Fibroblast of skin of right biceps (primary cell): ENCODE measurements at regions not wholly inside any gene's neighbourhood (a gene's known extent, or its start where the extent isn't known, plus 50 kb on each side); places are given as distances from the start of the nearest gene placed in this dataset.

Source experiments
- DNase-seq: peaks from one replicate; pipeline ENCODE4 v3.0.0-alpha.2; 2013

GRCh38 chr5:104774372-104774771 is 1211.8 kb upstream of the NUDT12 start:
- DNase-seq, result no peak

GRCh38 chr5:104764197-104764596 is 1201.6 kb upstream of the NUDT12 start:
- no peak for DNase-seq

GRCh38 chr5:104763216-104763615 is 1200.6 kb upstream of the NUDT12 start:
- DNase-seq, result peak; percentile 12

- no peak for DNase-seq
Measured at GRCh38 chr5:104757915-104758314, 1195.3 kb upstream of the NUDT12 start.

GRCh38 chr5:104755806-104756205 is 1193.2 kb upstream of the NUDT12 start:
- no peak for DNase-seq

GRCh38 chr5:104754311-104754995 is 1191.9 kb upstream of the NUDT12 start:
- DNase-seq, result no peak

GRCh38 chr5:104751969-104752368 is 1189.4 kb upstream of the NUDT12 start:
- no peak for DNase-seq

- DNase-seq, result no peak
Measured at GRCh38 chr5:104739905-104740304, 1177.3 kb upstream of the NUDT12 start.

GRCh38 chr5:104739503-104739902 is 1176.9 kb upstream of the NUDT12 start:
- DNase-seq, result no peak

- DNase-seq, result no peak
Measured at GRCh38 chr5:104736073-104736472, 1173.5 kb upstream of the NUDT12 start.

GRCh38 chr5:104734046-104734445 is 1171.5 kb upstream of the NUDT12 start:
- no peak for DNase-seq

GRCh38 chr5:104733063-104733669 is 1170.6 kb upstream of the NUDT12 start:
- peak; percentile 19 for DNase-seq

GRCh38 chr5:104731331-104731730 is 1168.7 kb upstream of the NUDT12 start:
- no peak for DNase-seq

- no peak for DNase-seq
Measured at GRCh38 chr5:104708027-104708426, 1145.4 kb upstream of the NUDT12 start.

GRCh38 chr5:104706600-104706999 is 1144.0 kb upstream of the NUDT12 start:
- no peak for DNase-seq

- DNase-seq, result no peak
Measured at GRCh38 chr5:104702212-104702611, 1139.6 kb upstream of the NUDT12 start.

GRCh38 chr5:104699438-104699837 is 1136.8 kb upstream of the NUDT12 start:
- no peak for DNase-seq

GRCh38 chr5:104661256-104661655 is 1098.7 kb upstream of the NUDT12 start:
- no peak for DNase-seq

- no peak for DNase-seq
Measured at GRCh38 chr5:104659497-104659896, 1096.9 kb upstream of the NUDT12 start.

GRCh38 chr5:104652271-104652861 is 1089.8 kb upstream of the NUDT12 start:
- DNase-seq, result no peak

GRCh38 chr5:104650313-104651055 is 1087.9 kb upstream of the NUDT12 start:
- no peak for DNase-seq

- DNase-seq, result no peak
Measured at GRCh38 chr5:104646416-104646815, 1083.8 kb upstream of the NUDT12 start.

GRCh38 chr5:104643320-104643719 is 1080.7 kb upstream of the NUDT12 start:
- peak; percentile 1 for DNase-seq

- peak; percentile 56 for DNase-seq
Measured at GRCh38 chr5:104635227-104635626, 1072.6 kb upstream of the NUDT12 start.
